HT-29 (cell line): ENCODE measurements at regions not wholly inside any gene's neighbourhood (a gene's known extent, or its start where the extent isn't known, plus 50 kb on each side); places are given as distances from the start of the nearest gene placed in this dataset.
A peak's percentile ranks its signal among the peaks of the same experiment; 100 is the strongest.

Experiments
- DNase-seq: peaks from one replicate; pipeline ENCODE4 v3.0.0-alpha.2; 2015; ENCODE audit warnings: low spot score

- DNase-seq, result no peak
Observed at GRCh38 chr10:120982507-120982906, 131.3 kb downstream of the WDR11 start.

GRCh38 chr10:120983721-120984120, 132.6 kb downstream of the WDR11 start:
- no peak for DNase-seq

- no peak for DNase-seq
Observed at GRCh38 chr10:120984221-120984620, 133.1 kb downstream of the WDR11 start.

- peak; percentile 48 for DNase-seq
Observed at GRCh38 chr10:120987359-120987758, 136.2 kb downstream of the WDR11 start.

- no peak for DNase-seq
Observed at GRCh38 chr10:120988751-120989150, 137.6 kb downstream of the WDR11 start.

GRCh38 chr10:120989279-120989678, 138.1 kb downstream of the WDR11 start:
- no peak for DNase-seq

- no peak for DNase-seq
Observed at GRCh38 chr10:120989996-120990598, 138.9 kb downstream of the WDR11 start.

- no peak for DNase-seq
Observed at GRCh38 chr10:120990831-120991230, 139.7 kb downstream of the WDR11 start.

- DNase-seq, result no peak
Observed at GRCh38 chr10:120993089-120993488, 141.9 kb downstream of the WDR11 start.

- DNase-seq, result no peak
Observed at GRCh38 chr10:120995768-120996167, 144.6 kb downstream of the WDR11 start.

GRCh38 chr10:120996456-120997034, 145.4 kb downstream of the WDR11 start:
- DNase-seq, result peak; percentile 68

- peak; percentile 39 for DNase-seq
Observed at GRCh38 chr10:120997313-120997712, 146.2 kb downstream of the WDR11 start.

GRCh38 chr10:120997756-120998155, 146.6 kb downstream of the WDR11 start:
- no peak for DNase-seq

GRCh38 chr10:120998251-120998650, 147.1 kb downstream of the WDR11 start:
- DNase-seq, result no peak

GRCh38 chr10:120998782-120999285, 147.7 kb downstream of the WDR11 start:
- no peak for DNase-seq

- no peak for DNase-seq
Observed at GRCh38 chr10:120999868-121000267, 148.7 kb downstream of the WDR11 start.

GRCh38 chr10:121002586-121003205, 151.5 kb downstream of the WDR11 start:
- DNase-seq, result peak; percentile 73

- DNase-seq, result no peak
Observed at GRCh38 chr10:121005948-121006587, 154.9 kb downstream of the WDR11 start.

GRCh38 chr10:121007264-121007663, 156.1 kb downstream of the WDR11 start:
- no peak for DNase-seq

- DNase-seq, result no peak
Observed at GRCh38 chr10:121015916-121016315, 164.8 kb downstream of the WDR11 start.

GRCh38 chr10:121024905-121025584, 173.9 kb downstream of the WDR11 start:
- DNase-seq, result no peak

- no peak for DNase-seq
Observed at GRCh38 chr10:121025731-121026130, 174.6 kb downstream of the WDR11 start.
